ENCODE measurements at regions not wholly inside any gene's neighbourhood (a gene's known extent, or its start where the extent isn't known, plus 50 kb on each side); places are given as distances from the start of the nearest gene placed in this dataset.

GRCh38 chr17:33778505-33779233 lies 476.4 kb upstream of the CCL2 start:
- no peak overlapping the region for H2BK5ac ChIP-seq (ENCODE audit: low read depth, low read length, poor library complexity, severe bottlenecking)
- H3K56ac ChIP-seq (ENCODE audit: extremely low read depth, insufficient read depth, low read length), result no peak overlapping the region
- no peak overlapping the region for H4K91ac ChIP-seq (ENCODE audit: insufficient read depth, low read depth, low read length)
- H2BK120ac ChIP-seq (ENCODE audit: low read depth, low read length), result no peak overlapping the region
- no peak overlapping the region for H4K5ac ChIP-seq (ENCODE audit: low read depth, low read length)
- H3K9ac ChIP-seq (ENCODE audit: low read depth, low read length), result no peak overlapping the region
- H2AFZ ChIP-seq (replicated peaks; ENCODE audit: low read length, poor library complexity), result no peak overlapping the region
- ChIA-PET CTCF (interaction anchor here (1.0 to 1.5 kb wide), 5 partner anchors 8 to 583 kb away, joined by 3 to 6 read pairs (median 4); no protein-coding TSS in a partner anchor), POLR2A (ENCODE audit: unreplicated experiment) (no interaction called here)
- intact Hi-C loops (cut with micrococcal nuclease) (loop anchor here (1.0 to 2.0 kb wide), 4 partner anchors 385 to 583 kb away; no protein-coding TSS in a partner anchor), dilution Hi-C loops (cut with HindIII; ENCODE audit: low sequenced_read_pairs, unreplicated experiment) (no loop called here), in situ Hi-C loops (cut with MboI; ENCODE audit: low sequenced_read_pairs) (loop anchor here (10.0 kb wide), 1 partner anchor 586 kb away; the partner anchor contains the start of gene CCL1)
- no peak overlapping the region for H3K27ac ChIP-seq (ENCODE audit: insufficient read depth, low read length)
- H2AK9ac ChIP-seq (replicated peaks; ENCODE audit: low read depth, low read length, poor library complexity), result no peak overlapping the region
- H3K4me2 ChIP-seq (ENCODE audit: low read depth, low read length), result no peak overlapping the region
- no peaks in the 10 kb centered on the region for H3K9me3 ChIP-seq (ENCODE audit: control insufficient read depth, insufficient read depth, low read length)
- H3K79me1 ChIP-seq (ENCODE audit: low read depth in 1 of 2, low read length in 2 of 2), result no peaks in the 10 kb centered on the region
- H2BK15ac ChIP-seq (ENCODE audit: low read depth, low read length), result no peak overlapping the region
- ATAC-seq (ENCODE audit: low read depth) (no peak), DNase-seq (no peak)
- no peaks in the 10 kb centered on the region for H3K4me1 ChIP-seq (ENCODE audit: control insufficient read depth, insufficient read depth, low read length)
- H3K18ac ChIP-seq (ENCODE audit: low read depth, low read length), result no peak overlapping the region
- H3K14ac ChIP-seq (replicated peaks; ENCODE audit: low read depth, low read length), result no peak overlapping the region
- H3K23ac ChIP-seq (ENCODE audit: low read depth, low read length), result no peak overlapping the region
- no peak for TF ChIP-seq MAZ (IDR thresholded peaks at IDR 0.05; ENCODE audit: borderline replicate concordance, low read depth, low read length)
- TF ChIP-seq MAFK (IDR thresholded peaks at IDR 0.05; ENCODE audit: low read depth, low read length), result no peak
- no peak for TF ChIP-seq SMC3 (IDR thresholded peaks at IDR 0.05; ENCODE audit: low read depth, low read length)
- TF ChIP-seq, protein P1, sequence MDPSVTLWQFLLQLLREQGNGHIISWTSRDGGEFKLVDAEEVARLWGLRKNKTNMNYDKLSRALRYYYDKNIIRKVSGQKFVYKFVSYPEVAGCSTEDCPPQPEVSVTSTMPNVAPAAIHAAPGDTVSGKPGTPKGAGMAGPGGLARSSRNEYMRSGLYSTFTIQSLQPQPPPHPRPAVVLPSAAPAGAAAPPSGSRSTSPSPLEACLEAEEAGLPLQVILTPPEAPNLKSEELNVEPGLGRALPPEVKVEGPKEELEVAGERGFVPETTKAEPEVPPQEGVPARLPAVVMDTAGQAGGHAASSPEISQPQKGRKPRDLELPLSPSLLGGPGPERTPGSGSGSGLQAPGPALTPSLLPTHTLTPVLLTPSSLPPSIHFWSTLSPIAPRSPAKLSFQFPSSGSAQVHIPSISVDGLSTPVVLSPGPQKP (IDR thresholded peaks at IDR 0.05; ENCODE audit: borderline replicate concordance, low read depth, low read length), result no peak
- no peak for TF ChIP-seq NFE2L2 (IDR thresholded peaks at IDR 0.05; ENCODE audit: low read depth, low read length)
- no peak for TF ChIP-seq RCOR1 (IDR thresholded peaks at IDR 0.05; ENCODE audit: insufficient replicate concordance, low read length)
- TF ChIP-seq, protein P2, sequence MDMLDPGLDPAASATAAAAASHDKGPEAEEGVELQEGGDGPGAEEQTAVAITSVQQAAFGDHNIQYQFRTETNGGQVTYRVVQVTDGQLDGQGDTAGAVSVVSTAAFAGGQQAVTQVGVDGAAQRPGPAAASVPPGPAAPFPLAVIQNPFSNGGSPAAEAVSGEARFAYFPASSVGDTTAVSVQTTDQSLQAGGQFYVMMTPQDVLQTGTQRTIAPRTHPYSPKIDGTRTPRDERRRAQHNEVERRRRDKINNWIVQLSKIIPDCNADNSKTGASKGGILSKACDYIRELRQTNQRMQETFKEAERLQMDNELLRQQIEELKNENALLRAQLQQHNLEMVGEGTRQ (IDR thresholded peaks at IDR 0.05; ENCODE audit: low read depth, low read length), result no peak
- no peak for TF ChIP-seq RAD21 (IDR thresholded peaks at IDR 0.05; ENCODE audit: low read length)
- TF ChIP-seq CEBPB (IDR thresholded peaks at IDR 0.05; ENCODE audit: low read depth, low read length), result no peak
- no peak for TF ChIP-seq FOS (IDR thresholded peaks at IDR 0.05; ENCODE audit: low read depth, low read length)
- TF ChIP-seq CTCF (conservative IDR thresholded peaks at IDR 0.05; ENCODE audit: low read depth, low read length), result no peak
- TF ChIP-seq POLR2A (IDR thresholded peaks at IDR 0.05; ENCODE audit: low read depth, low read length), result no peak
- TF ChIP-seq CHD1 (IDR thresholded peaks at IDR 0.05; ENCODE audit: low read depth, low read length), result no peak
- no peak for TF ChIP-seq RFX5 (IDR thresholded peaks at IDR 0.05; ENCODE audit: low read depth, low read length)
- no peak for TF ChIP-seq BHLHE40 (IDR thresholded peaks at IDR 0.05; ENCODE audit: low read depth, low read length)
- no peak for TF ChIP-seq MXI1 (IDR thresholded peaks at IDR 0.05; ENCODE audit: borderline replicate concordance, low read depth, low read length)
- H4K20me1 ChIP-seq (ENCODE audit: insufficient read depth, low read length), result no peaks in the 10 kb centered on the region
- no peak overlapping the region for H3K4me3 ChIP-seq (ENCODE audit: insufficient read depth, low read depth, low read length)
- H2AK5ac ChIP-seq (ENCODE audit: low read depth, low read length), result no peak overlapping the region
- no peak overlapping the region for H4K8ac ChIP-seq (ENCODE audit: low read depth in 2 of 2, low read length in 2 of 2)
- no peaks in the 10 kb centered on the region for H3K36me3 ChIP-seq (ENCODE audit: control insufficient read depth, insufficient read depth, low read length)
- no TSS peak for BruUV-seq (replicated peaks)
- H3K4ac ChIP-seq (ENCODE audit: low read depth, low read length), result no peak overlapping the region
- no peaks in the 10 kb centered on the region for H3K9me1 ChIP-seq (ENCODE audit: insufficient read depth, low read length)
- no peak overlapping the region for H2BK20ac ChIP-seq (ENCODE audit: low read depth, low read length)
- peaks cover 2% of the 10 kb centered on the region; the same call in 1 of the 2 replicates for H3K27me3 ChIP-seq (ENCODE audit: control insufficient read depth, insufficient read depth, low read length)
- no CpG with 5 or more reads among the region's 7 CpGs for WGBS, 2 experiments (ENCODE audit: extremely low coverage in 2 of 2, insufficient read length in 1 of 2)

Measured in IMR-90 (cell line).